HCT116 (cell line): ENCODE measurements at regions not wholly inside any gene's neighbourhood (a gene's known extent, or its start where the extent isn't known, plus 50 kb on each side); places are given as distances from the start of the nearest gene placed in this dataset.
A peak's percentile ranks its signal among the peaks of the same experiment; 100 is the strongest.

Experiments used
- ATAC-seq: fragments of 200-7000 bp; cut with Tn5 transposase; 2 replicates; pipeline ENCODE4 v1.9.1; 2020; ENCODE audit warnings: mild to moderate bottlenecking, moderate library complexity
- BruUV-seq: library from RNA; stranded (reverse); fragments of 400-500 nt; replicated peaks from 2 replicates; lab custom pipeline; 2021; lab: Mats Ljungman, UMichigan
- CTCF ChIA-PET: fragments of 300-600 bp; sonication (Branson Sonifier 250); formaldehyde crosslinking; loops from one replicate; lab custom pipeline; 2021; ENCODE audit warnings: antibody characterized with exemption; lab: Charles Lee
- POLR2A ChIA-PET: fragments of 300-600, 350-600 bp; sonication (Branson Sonifier 250); formaldehyde crosslinking; loops from one replicate; lab custom pipeline; 2021; ENCODE audit warnings: antibody characterized with exemption; lab: Charles Lee
- RAD21 ChIA-PET, 2 experiments: fragments of 300-600 bp; sonication (Branson Sonifier 250); formaldehyde crosslinking; loops; one replicate each; lab custom pipeline; 2023; ENCODE audit warnings: low total read pairs in 2 of 2; ENCODE audit not compliant: uncharacterized antibody in 2 of 2, unreplicated experiment in 2 of 2, low non-redundant PET in 1 of 2; lab: Charles Lee
- DNase-seq: peaks from one replicate; pipeline ENCODE4 v3.0.0-alpha.2; 2010; ENCODE audit warnings: low read depth, low spot score
- H2AFZ ChIP-seq: fragments of 200-600 bp; shearing (Covaris generic), sonication (generic); 2 replicates; pipeline ENCODE4 v1.6.1; 2017; ENCODE audit warnings: low read depth, mixed run types, mixed read lengths, antibody characterized with exemption, low read length; ENCODE audit not compliant: poor library complexity, severe bottlenecking
- H3K27ac ChIP-seq: 2 replicates; pipeline ENCODE4 v1.5.1; 2012; ENCODE audit warnings: low read depth, low read length
- H3K27me3 ChIP-seq: fragments of 200-600 bp; sonication (generic); 2 replicates; pipeline ENCODE4 v1.6.1; 2016; ENCODE audit warnings: mixed run types, low read length, mixed read lengths; ENCODE audit not compliant: insufficient read depth
- H3K36me3 ChIP-seq, 2 experiments: fragments of 200-500 bp in 1 of 2; fragments of 200-600 bp in 1 of 2; sonication (Bioruptor generic) in 1 of 2; sonication (generic) in 1 of 2; 2 replicates each; pipeline versions ENCODE4 v1.5.1 to v1.6.1; 2014 to 2016; ENCODE audit warnings: low read length in 2 of 2, inconsistent platforms in 1 of 2, mixed read lengths in 1 of 2, mixed run types in 1 of 2; ENCODE audit not compliant: insufficient read depth in 2 of 2, control insufficient read depth in 1 of 2
- H3K4me1 ChIP-seq, 2 experiments: fragments of 200-600 bp in 1 of 2; sonication (generic) in 1 of 2; 2 replicates each; pipeline versions ENCODE4 v1.5.1 to v1.6.1; 2012 to 2017; ENCODE audit warnings: low read length in 2 of 2, inconsistent platforms in 1 of 2, mild to moderate bottlenecking in 1 of 2, mixed read lengths in 1 of 2, mixed run types in 1 of 2, moderate library complexity in 1 of 2; ENCODE audit not compliant: insufficient read depth in 2 of 2, control insufficient read depth in 1 of 2
- H3K4me2 ChIP-seq: fragments of 200-600 bp; sonication (generic); 2 replicates; pipeline ENCODE4 v1.6.1; 2017; ENCODE audit warnings: mixed run types, low read length, mixed read lengths
- H3K4me3 ChIP-seq, 2 experiments: fragments of 200-600 bp in 1 of 2; sonication (generic) in 1 of 2; replicated peaks in 1 of 2; 2 replicates each; pipeline ENCODE4 v1.5.1; 2011 to 2016; ENCODE audit warnings: low read length in 2 of 2, control low read depth in 1 of 2, low read depth in 1 of 2, mild to moderate bottlenecking in 1 of 2, mixed read lengths in 1 of 2, mixed run types in 1 of 2
- H3K79me2 ChIP-seq: fragments of 200-600 bp; sonication (generic); 2 replicates; pipeline ENCODE4 v1.6.1; 2017; ENCODE audit warnings: mild to moderate bottlenecking, mixed run types, low read length, moderate library complexity, mixed read lengths; ENCODE audit not compliant: insufficient read depth
- H3K9ac ChIP-seq: fragments of 200-600 bp; sonication (generic); 2 replicates; pipeline ENCODE4 v1.6.1; 2016; ENCODE audit warnings: low read length, mixed read lengths
- H3K9me2 ChIP-seq: fragments of 200-600 bp; sonication (generic), shearing (Covaris generic); 2 replicates; pipeline ENCODE4 v1.6.1; 2017; ENCODE audit warnings: mixed run types, mild to moderate bottlenecking, moderate library complexity; ENCODE audit not compliant: insufficient read depth
- H3K9me3 ChIP-seq, 2 experiments: fragments of 200-500 bp in 1 of 2; fragments of 200-600 bp in 1 of 2; sonication (Bioruptor generic) in 1 of 2; sonication (generic) in 1 of 2; 2 replicates each; pipeline ENCODE4 v1.6.1; 2014 to 2017; ENCODE audit warnings: low read length in 2 of 2, mixed read lengths in 2 of 2, inconsistent platforms in 1 of 2, low read depth in 1 of 2, mild to moderate bottlenecking in 1 of 2, mixed run types in 1 of 2, moderate library complexity in 1 of 2; ENCODE audit not compliant: control insufficient read depth in 1 of 2, insufficient read depth in 1 of 2
- H4K20me1 ChIP-seq: fragments of 200-600 bp; sonication (generic), shearing (Covaris generic); 2 replicates; pipeline ENCODE4 v1.6.1; 2017; ENCODE audit warnings: mixed run types, mild to moderate bottlenecking, moderate library complexity; ENCODE audit not compliant: insufficient read depth
- CBX3 ChIP-seq: IDR thresholded peaks from 2 replicates; pipeline ENCODE4 v1.6.1; 2012; ENCODE audit warnings: low read depth
- CEBPB ChIP-seq: IDR thresholded peaks from 2 replicates; pipeline ENCODE4 v1.6.1; 2012; ENCODE audit warnings: low read depth
- EGR1 ChIP-seq: IDR thresholded peaks from 2 replicates; pipeline ENCODE4 v1.6.1; 2012; ENCODE audit warnings: low read depth
- ELF1 ChIP-seq: IDR thresholded peaks from 2 replicates; pipeline ENCODE4 v1.6.1; 2012; ENCODE audit warnings: low read depth, borderline replicate concordance
- EZH2phosphoT487 ChIP-seq: fragments of 200-600 bp; IDR thresholded peaks from 2 replicates; pipeline ENCODE4 v1.6.1; 2018; ENCODE audit warnings: antibody characterized with exemption, borderline replicate concordance
- FOSL1 ChIP-seq: IDR thresholded peaks from 2 replicates; pipeline ENCODE4 v1.6.1; 2012; ENCODE audit warnings: low read depth
- JUND ChIP-seq: IDR thresholded peaks from 2 replicates; pipeline ENCODE4 v1.6.1; 2012
- MAX ChIP-seq: IDR thresholded peaks from 2 replicates; pipeline ENCODE4 v1.6.1; 2012
- POLR2A ChIP-seq: IDR thresholded peaks from 2 replicates; pipeline ENCODE4 v1.7.0; 2011; ENCODE audit warnings: borderline replicate concordance; ENCODE audit not compliant: insufficient read depth, insufficient read length; ENCODE audit errors: extremely low read depth
- POLR2AphosphoS5 ChIP-seq: IDR thresholded peaks from 2 replicates; pipeline ENCODE4 v1.6.1; 2011; ENCODE audit warnings: mild to moderate bottlenecking, low read depth, low read length, moderate library complexity
- SP1 ChIP-seq: IDR thresholded peaks from 2 replicates; pipeline ENCODE4 v1.6.1; 2012; ENCODE audit warnings: low read depth
- SRF ChIP-seq: IDR thresholded peaks from 2 replicates; pipeline ENCODE4 v1.6.1; 2012; ENCODE audit warnings: low read depth
- YY1 ChIP-seq: IDR thresholded peaks from 2 replicates; pipeline ENCODE4 v1.6.1; 2011; ENCODE audit warnings: low read length, low read depth, moderate library complexity, mild to moderate bottlenecking; ENCODE audit not compliant: insufficient replicate concordance; ENCODE audit errors: extremely low read depth
- intact Hi-C: fragments of 100-400 bp; cut with micrococcal nuclease; formaldehyde crosslinking; loops from 2 replicates; pipeline ENCODE4 v1.10.0; 2022
- TF ChIP-seq, protein P1 (sequence below), 3 experiments: fragments of 200-600 bp in 1 of 3; sonication (generic) in 1 of 3; IDR thresholded peaks in 2 of 3; conservative IDR thresholded peaks in 1 of 3; 2 replicates each; pipeline ENCODE4 v1.5.1; 2012 to 2017; ENCODE audit warnings: low read depth in 2 of 3, low read length in 2 of 3, antibody characterized with exemption in 1 of 3, borderline replicate concordance in 1 of 3, control low read depth in 1 of 3, mild to moderate bottlenecking in 1 of 3, mixed read lengths in 1 of 3, mixed run types in 1 of 3, moderate library complexity in 1 of 3; ENCODE audit not compliant: insufficient read depth in 1 of 3

- intact Hi-C loops = no loop called here
Observed at GRCh38 chr5:33276628-33276950, 164.2 kb upstream of the TARS1 start.

GRCh38 chr5:33277061-33277650 is 163.6 kb upstream of the TARS1 start:
- Histone ChIP-seq H3K36me3 (no peaks in the 10 kb centered on the region), H3K9me3 (no peaks in the 10 kb centered on the region), H3K4me1 (peaks cover 0 to 6% of the 10 kb centered on the region in 2 experiments; a peak in 2 of 4 replicates), H3K9me2 (no peaks in the 10 kb centered on the region), H3K27me3 (no peaks in the 10 kb centered on the region), H3K4me3 (no peak overlapping the region), H3K4me2 (no peak overlapping the region), H3K79me2 (no peaks in the 10 kb centered on the region), H3K27ac (no peak overlapping the region), H4K20me1 (no peaks in the 10 kb centered on the region), H3K9ac (no peak overlapping the region), H2AFZ (no peak overlapping the region)
- no peak for DNase-seq
- no peak for ATAC-seq
- intact Hi-C loops = no loop called here
- no TSS peak for BruUV-seq
- ChIA-PET RAD21 (no interaction called here), POLR2A (no interaction called here), CTCF (no interaction called here)
- TF ChIP-seq, protein P1, sequence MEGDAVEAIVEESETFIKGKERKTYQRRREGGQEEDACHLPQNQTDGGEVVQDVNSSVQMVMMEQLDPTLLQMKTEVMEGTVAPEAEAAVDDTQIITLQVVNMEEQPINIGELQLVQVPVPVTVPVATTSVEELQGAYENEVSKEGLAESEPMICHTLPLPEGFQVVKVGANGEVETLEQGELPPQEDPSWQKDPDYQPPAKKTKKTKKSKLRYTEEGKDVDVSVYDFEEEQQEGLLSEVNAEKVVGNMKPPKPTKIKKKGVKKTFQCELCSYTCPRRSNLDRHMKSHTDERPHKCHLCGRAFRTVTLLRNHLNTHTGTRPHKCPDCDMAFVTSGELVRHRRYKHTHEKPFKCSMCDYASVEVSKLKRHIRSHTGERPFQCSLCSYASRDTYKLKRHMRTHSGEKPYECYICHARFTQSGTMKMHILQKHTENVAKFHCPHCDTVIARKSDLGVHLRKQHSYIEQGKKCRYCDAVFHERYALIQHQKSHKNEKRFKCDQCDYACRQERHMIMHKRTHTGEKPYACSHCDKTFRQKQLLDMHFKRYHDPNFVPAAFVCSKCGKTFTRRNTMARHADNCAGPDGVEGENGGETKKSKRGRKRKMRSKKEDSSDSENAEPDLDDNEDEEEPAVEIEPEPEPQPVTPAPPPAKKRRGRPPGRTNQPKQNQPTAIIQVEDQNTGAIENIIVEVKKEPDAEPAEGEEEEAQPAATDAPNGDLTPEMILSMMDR (IDR thresholded peaks at IDR 0.05 in 2 of 3, conservative IDR thresholded peaks at IDR 0.05 in 1 of 3; ENCODE audit: borderline replicate concordance in 1 of 3, insufficient read depth in 1 of 3, low read depth in 2 of 3, low read length in 2 of 3) = no peak
- TF ChIP-seq SP1 = no peak
- no peak for TF ChIP-seq CBX3
- no peak for TF ChIP-seq MAX
- no peak for TF ChIP-seq EGR1
- TF ChIP-seq EZH2phosphoT487 = no peak
- no peak for TF ChIP-seq FOSL1
- TF ChIP-seq SRF = no peak
- no peak for TF ChIP-seq POLR2A
- TF ChIP-seq YY1 = no peak
- no peak for TF ChIP-seq JUND
- no peak for TF ChIP-seq CEBPB
- TF ChIP-seq ELF1 = no peak

More at GRCh38 chr5:33276628-33276950, 164.2 kb upstream of the TARS1 start:
- ChIA-PET RAD21 (no interaction called here), CTCF (no interaction called here), POLR2A (no interaction called here)
- H3K36me3 ChIP-seq = no peaks in the 10 kb centered on the region
- peak overlapping the region; percentile 7 for H2AFZ ChIP-seq
- no peaks in the 10 kb centered on the region for H3K79me2 ChIP-seq
- no peak for ATAC-seq
- no peaks in the 10 kb centered on the region for H3K27me3 ChIP-seq
- H3K27ac ChIP-seq = no peak overlapping the region
- no peak for DNase-seq
- no peaks in the 10 kb centered on the region for H3K9me2 ChIP-seq
- H3K4me3 ChIP-seq = no peak overlapping the region
- TF ChIP-seq SRF (no peak), ELF1 (no peak), FOSL1 (no peak), POLR2AphosphoS5 (no peak), CEBPB (no peak)
- no peaks in the 10 kb centered on the region for H3K9me3 ChIP-seq
- no peak overlapping the region for H3K4me2 ChIP-seq
- no peak overlapping the region for H3K9ac ChIP-seq
- no peaks in the 10 kb centered on the region for H4K20me1 ChIP-seq
- H3K4me1 ChIP-seq = peaks cover 0 to 12% of the 10 kb centered on the region in 2 experiments; a peak in 2 of 4 replicates
- BruUV-seq = no TSS peak
